ENCODE measurements at regions not wholly inside any gene's neighbourhood (a gene's known extent, or its start where the extent isn't known, plus 50 kb on each side); places are given as distances from the start of the nearest gene placed in this dataset.
"Not testable (repeated sequence)": the region's sequence is repeated elsewhere in the genome, so short reads cannot be mapped to it uniquely, and the experiment has no call there.

GRCh38 chr7:121620206-121620605 lies 224.1 kb upstream of the FAM3C start:
- no peak for DNase-seq (ENCODE audit: low read depth)

- no peak for DNase-seq (ENCODE audit: low read depth)
Observed at GRCh38 chr7:121618182-121618581, 222.1 kb upstream of the FAM3C start.

GRCh38 chr7:121610243-121610642 lies 214.1 kb upstream of the FAM3C start:
- DNase-seq (ENCODE audit: low read depth): no peak

DNA sequence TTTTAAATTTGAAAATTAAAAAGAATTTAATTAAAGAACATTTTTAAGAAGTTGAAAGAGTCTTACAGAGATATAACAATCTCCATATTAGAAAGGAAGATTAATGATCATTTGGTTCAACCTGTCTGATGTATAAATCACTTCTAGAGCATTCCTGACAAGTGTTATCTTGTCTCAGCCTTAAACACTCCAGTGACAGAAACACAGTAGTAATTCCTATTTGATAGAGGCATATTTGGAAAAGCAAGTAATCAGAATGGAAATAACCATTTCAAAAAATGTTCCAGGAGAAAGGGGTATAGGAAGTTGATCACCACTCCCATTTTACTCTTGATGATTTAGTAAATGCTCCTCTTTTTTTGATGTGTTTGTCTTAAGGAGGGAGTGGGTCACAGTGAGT lies 213.1 kb upstream of the FAM3C start:
- no peak for DNase-seq (ENCODE audit: low read depth)

DNA sequence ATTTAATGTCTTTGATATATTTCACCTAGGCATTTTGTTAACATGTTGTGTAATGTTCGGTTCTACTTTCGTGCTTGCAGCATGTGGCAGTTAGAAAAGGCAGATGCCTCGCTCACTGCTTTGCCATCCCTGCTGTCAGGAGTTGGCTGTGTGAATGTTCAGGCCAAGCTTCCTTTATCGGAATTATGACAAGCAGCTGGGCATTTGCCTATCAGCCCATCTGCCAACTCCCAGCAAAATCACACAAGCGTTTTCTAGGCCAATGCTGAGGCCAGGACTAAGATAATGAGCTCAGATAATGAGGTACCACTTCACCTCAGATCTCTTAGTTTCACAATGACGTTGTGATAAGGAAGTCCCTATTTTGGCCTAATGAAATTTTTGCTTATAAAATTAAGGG lies 212.7 kb upstream of the FAM3C start:
- DNase-seq (ENCODE audit: low read depth): no peak

GRCh38 chr7:121608183-121608582 lies 212.1 kb upstream of the FAM3C start:
- not testable (repeated sequence) for DNase-seq (ENCODE audit: low read depth)

GRCh38 chr7:121605317-121605680 lies 209.2 kb upstream of the FAM3C start:
- DNase-seq (ENCODE audit: low read depth): no peak

DNA sequence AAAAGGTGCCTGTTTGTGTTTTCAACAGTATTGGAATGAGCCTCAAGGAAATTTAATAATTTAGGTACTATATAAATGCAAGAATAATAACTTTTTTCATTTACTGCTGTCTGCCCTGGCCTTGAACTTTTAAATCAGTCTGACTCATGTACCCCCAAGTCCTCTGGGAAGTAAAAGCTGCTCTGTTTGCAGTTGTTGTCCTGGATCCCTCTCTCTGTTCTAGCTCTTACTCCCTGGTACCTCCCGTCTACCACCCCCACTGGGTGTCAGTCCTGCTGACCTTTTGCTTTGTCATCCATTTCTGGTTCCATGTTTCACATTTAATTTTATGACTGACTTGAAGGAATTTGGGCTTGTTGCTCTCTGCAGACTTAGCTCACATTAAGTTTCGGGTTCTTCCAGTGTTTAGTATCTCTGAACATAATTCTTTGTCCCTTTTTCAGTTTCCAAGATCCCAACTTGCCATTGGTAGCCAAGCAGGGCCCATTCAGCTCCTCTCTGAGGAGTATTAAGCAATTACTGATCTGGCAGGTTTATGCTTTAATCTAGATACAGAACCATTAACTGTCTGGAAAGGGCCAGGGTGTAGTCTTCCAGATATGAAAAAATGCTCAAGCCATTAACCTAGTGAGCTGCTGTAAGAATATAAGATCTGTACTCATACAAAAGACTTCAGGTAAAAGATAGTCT lies 208.7 kb upstream of the FAM3C start:
- no peak for DNase-seq (ENCODE audit: low read depth)

GRCh38 chr7:121603886-121604285 lies 207.8 kb upstream of the FAM3C start:
- DNase-seq (ENCODE audit: low read depth): no peak

- no peak for DNase-seq (ENCODE audit: low read depth)
Observed at GRCh38 chr7:121599887-121600286, 203.8 kb upstream of the FAM3C start.

DNA sequence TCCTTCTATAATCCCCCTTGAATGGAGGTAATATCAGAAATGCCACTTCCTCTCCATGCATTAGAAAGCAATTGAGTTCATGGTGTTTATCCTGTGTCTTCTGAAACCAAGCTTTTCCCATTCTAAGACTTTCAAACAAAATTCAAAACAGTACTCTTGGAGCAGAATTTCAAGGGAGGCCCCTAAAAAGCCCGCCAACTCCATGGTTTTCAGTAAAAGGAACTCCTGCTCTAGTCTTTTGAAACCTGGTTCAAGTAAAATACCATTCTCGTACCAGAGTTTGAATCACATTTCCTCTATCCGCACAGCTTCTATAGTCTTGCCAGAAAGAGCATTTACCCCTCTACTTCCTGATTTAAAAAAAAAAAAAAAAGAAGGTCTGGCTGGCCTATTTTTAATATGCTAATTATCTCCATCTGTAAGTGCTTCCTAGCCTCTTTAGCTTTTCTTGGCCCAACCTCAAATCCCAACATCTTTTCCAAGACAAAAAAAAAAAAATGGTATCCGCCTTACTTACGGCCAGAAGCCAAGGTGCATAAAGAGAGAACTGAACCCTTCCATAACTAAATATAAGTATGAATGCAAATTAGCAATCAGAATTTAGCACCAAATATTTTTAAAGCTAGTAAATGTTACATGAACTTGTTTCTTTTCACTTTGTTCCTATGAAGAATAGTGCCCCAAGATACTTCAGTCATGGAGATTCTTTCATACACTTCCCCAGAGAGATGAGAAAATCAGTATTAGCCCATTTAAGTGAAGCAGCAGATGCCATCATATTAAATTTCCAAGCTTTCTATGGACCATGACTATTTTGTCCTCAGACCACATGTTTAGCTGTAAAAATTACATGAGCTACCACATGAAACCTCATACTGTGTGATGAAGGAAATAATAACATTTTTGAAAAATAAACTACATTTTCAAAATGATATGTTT lies 199.9 kb upstream of the FAM3C start:
- no peak for DNase-seq (ENCODE audit: low read depth)

DNA sequence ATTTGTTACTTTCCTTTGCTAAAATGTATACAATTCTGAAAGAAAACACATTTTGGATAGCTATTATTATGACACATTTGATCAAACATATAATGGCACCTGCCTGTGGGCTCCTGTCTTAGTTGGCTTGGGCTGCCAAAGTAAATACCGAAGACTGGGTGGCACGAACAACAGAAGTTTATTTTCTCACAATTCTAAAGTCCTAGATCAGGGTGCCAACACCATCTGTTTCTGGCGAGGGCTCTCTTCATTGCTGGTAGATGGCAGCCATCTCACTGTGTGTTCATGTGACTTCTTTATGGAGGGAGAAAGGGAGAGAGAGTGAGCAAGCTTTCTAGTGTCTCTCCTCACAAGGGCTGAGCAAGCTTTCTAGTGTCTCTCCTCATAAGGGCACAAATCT lies 195.8 kb upstream of the FAM3C start:
- no peak for DNase-seq (ENCODE audit: low read depth)

- DNase-seq (ENCODE audit: low read depth): no peak
Observed at GRCh38 chr7:121587435-121587834, 191.3 kb upstream of the FAM3C start.

- DNase-seq (ENCODE audit: low read depth): no peak
Observed at GRCh38 chr7:121582258-121582657, 186.2 kb upstream of the FAM3C start.

DNA sequence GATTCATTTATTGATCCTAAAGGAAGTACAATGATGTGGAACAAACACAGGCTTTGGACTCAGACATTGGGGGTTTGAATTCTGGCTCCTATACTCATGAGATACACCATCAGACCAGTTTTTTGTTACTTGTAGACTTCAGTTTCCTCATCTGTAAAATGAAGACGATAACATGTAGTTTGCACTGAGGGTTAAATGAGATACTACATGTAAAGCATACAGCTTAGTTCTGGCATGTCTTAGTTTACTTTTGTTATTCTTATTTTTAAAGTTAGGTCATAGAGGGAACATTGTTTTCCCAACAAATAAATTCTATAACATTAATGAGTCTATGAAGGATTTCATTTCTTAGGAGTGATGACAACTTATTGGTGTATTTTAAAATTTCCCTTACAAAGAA lies 183.5 kb upstream of the FAM3C start:
- no peak for DNase-seq (ENCODE audit: low read depth)

GRCh38 chr7:121578669-121579068 lies 182.6 kb upstream of the FAM3C start:
- no peak for DNase-seq (ENCODE audit: low read depth)

DNA sequence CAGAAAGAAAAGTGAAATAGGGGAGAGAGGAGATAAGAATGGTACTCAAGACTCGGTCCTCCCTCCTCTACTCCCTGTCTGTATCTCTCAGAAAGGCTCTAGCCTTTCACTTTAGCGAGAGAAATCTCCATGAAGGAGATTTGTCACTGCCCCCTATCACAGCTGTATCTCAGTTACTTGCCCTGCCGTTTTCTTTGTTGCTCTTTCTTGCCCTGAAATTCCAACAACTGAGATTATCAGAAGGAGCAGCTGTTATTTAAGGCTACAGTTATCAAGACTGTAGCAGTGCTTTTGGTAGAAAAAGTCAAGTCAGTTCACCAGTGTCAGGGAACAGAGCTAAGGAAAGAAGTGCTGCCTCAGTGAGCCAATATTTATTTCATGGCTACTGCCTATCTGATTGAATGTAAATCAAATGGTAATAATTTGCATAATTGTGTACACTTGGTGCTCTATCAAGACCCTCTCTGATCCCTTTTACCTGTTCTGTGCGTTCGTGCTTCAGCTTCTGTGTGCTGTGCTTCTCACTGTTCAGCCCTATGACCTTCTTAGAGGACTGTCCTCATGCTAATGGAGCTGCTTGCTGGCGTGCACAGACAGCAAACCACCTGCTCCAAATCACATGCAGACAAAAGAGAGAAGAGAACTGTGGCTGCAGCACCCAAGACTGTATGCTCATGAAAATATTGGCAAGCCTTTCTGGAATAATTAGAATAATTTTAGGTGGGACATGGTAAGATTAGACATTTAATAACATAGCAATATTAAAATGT lies 180.2 kb upstream of the FAM3C start:
- DNase-seq (ENCODE audit: low read depth): no peak

- DNase-seq (ENCODE audit: low read depth): no peak
Observed at GRCh38 chr7:121575194-121575765, 179.2 kb upstream of the FAM3C start.

DNA sequence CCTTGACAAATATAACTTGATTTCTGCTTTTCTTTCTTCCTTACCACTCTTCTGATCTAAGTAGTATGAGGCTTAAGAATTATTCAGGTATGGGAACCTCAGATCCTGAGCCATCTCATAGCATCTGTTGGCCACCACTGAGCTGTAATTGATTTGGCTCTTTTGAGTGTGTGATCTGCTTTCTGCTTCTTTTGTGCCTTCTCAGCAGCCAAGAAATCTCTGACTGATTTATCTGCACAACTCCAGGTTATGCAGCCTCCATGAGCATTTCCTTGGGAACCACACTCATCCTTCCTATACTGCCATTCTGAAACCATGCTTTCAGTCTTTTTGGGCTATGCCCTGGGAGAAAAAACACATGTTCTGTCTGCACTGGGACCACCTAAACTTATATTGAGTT lies 178.0 kb upstream of the FAM3C start:
- DNase-seq (ENCODE audit: low read depth): no peak

DNA sequence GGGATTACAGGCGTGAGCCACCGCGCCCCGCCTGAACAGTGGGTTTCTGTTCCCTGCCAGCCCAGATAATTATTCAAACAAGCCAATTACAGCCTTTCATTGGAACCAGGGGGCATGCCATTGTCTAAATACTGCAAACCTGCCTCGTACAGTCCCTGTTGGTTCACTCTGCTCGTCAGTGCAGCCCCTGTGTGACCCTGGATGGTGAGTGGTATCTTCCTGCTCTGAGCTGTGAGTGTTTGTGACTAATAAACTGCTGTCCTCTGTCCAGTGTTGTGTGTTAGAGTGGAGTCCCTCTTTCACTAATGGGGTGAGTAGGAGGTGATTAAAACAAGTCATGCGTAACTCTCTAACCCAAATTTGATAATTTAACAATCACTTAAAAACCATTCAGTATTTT lies 176.5 kb upstream of the FAM3C start:
- no peak for DNase-seq (ENCODE audit: low read depth)

GRCh38 chr7:121570365-121570764 lies 174.3 kb upstream of the FAM3C start:
- DNase-seq (ENCODE audit: low read depth): no peak

DNA sequence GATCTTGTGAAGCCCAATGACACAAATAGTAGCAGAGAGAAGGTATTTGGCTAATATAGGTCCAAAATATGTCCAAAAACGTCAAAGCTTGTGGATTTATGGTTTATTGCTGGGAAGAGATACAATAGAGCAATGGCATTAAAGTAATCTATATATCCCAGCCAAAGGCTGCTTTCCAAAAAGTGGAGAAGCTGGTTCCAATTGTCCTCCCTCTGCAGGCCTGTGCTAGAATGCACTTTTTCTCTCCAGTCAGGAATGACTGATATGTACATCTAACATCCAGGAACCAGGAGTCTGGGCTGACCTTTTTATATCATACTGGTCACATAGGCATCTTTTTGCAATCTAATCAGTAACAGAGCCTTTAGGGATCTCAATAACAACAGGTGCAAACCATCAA lies 167.1 kb upstream of the FAM3C start:
- no peak for DNase-seq (ENCODE audit: low read depth)

Data from stimulated activated CD8-positive, alpha-beta memory T cell treated with anti-CD3 and anti-CD28 coated beads, Interleukin-12 subunit alpha, Interleukin-12 subunit beta, amount 100 ng/mL, for 1 hour (primary cell).